Uterus (tissue), 3 donors: ENCODE measurements at regions not wholly inside any gene's neighbourhood (a gene's known extent, or its start where the extent isn't known, plus 50 kb on each side); places are given as distances from the start of the nearest gene placed in this dataset.

Experiments used
- DNase-seq, 2 donors: peaks; one replicate each; pipeline ENCODE4 v3.0.0-alpha.2; 2019 to 2020
- H3K27ac ChIP-seq, 2 donors: fragments of 200-600 bp; sonication (generic); 1 replicate in 1 of 2; 2 replicates in 1 of 2; pipeline ENCODE4 v1.5.1; 2016 to 2018
- H3K27me3 ChIP-seq, 2 donors: fragments of 200-600 bp; sonication (generic); one replicate each; pipeline ENCODE4 v1.5.1; 2018 to 2019; ENCODE audit warnings: control low read depth in 1 of 2
- H3K36me3 ChIP-seq, 2 donors: fragments of 200-600 bp; sonication (generic); one replicate each; pipeline ENCODE4 v1.5.1; 2019; ENCODE audit warnings: control low read depth in 1 of 2
- H3K4me1 ChIP-seq, 2 donors: fragments of 200-600 bp; sonication (generic); one replicate each; pipeline ENCODE4 v1.5.1; 2018 to 2019; ENCODE audit warnings: control low read depth in 1 of 2
- H3K4me3 ChIP-seq, 2 donors: fragments of 200-600 bp; sonication (generic); 1 replicate in 1 of 2; 2 replicates in 1 of 2; pipeline ENCODE4 v1.5.1; 2018 to 2019; ENCODE audit warnings: mild to moderate bottlenecking in 1 of 2
- H3K9me3 ChIP-seq, 2 donors: fragments of 200-600 bp; sonication (generic); one replicate each; pipeline ENCODE4 v1.5.1; 2019; ENCODE audit warnings: control low read depth in 1 of 2
- CTCF ChIP-seq, 4 experiments: fragments of 200-600 bp in 2 of 4; fragments of 450-650 bp in 2 of 4; sonication (generic) in 2 of 4; IDR thresholded peaks; one replicate each; pipeline ENCODE4 v1.5.1; 2016 to 2019; ENCODE audit warnings: antibody characterized with exemption in 4 of 4, mild to moderate bottlenecking in 2 of 4, moderate library complexity in 1 of 4
- POLR2A ChIP-seq, 2 donors: fragments of 450-650 bp; IDR thresholded peaks; one replicate each; pipeline ENCODE4 v1.6.1; 2016; ENCODE audit warnings: antibody characterized with exemption in 2 of 2, mild to moderate bottlenecking in 1 of 2, moderate library complexity in 1 of 2
- intact Hi-C: fragments of 100-400 bp; cut with DNase I; formaldehyde crosslinking; loops from one replicate; pipeline ENCODE4 v1.15.1; 2023; ENCODE audit warnings: low total_unique reads
- donor health status: DM: yes; HTN: yes; CAD: no.

GRCh38 chr15:91741986-91742385 is 111.5 kb upstream of the SLCO3A1 start:
- Histone ChIP-seq H3K27me3 (no peaks in the 10 kb centered on the region), H3K27ac (no peak overlapping the region), H3K4me1 (no peaks in the 10 kb centered on the region), H3K36me3 (no peaks in the 10 kb centered on the region), H3K4me3 (no peak overlapping the region), H3K9me3 (no peaks in the 10 kb centered on the region)
- intact Hi-C loops, result no loop called here
- DNase-seq, result no peak
- no peak for TF ChIP-seq CTCF (IDR thresholded peaks at IDR 0.05)
- TF ChIP-seq POLR2A (IDR thresholded peaks at IDR 0.05), result no peak

- no peaks in the 10 kb centered on the region for H3K27me3 ChIP-seq
- TF ChIP-seq POLR2A (IDR thresholded peaks at IDR 0.05), result no peak
- TF ChIP-seq CTCF (IDR thresholded peaks at IDR 0.05), result no peak
- no peak overlapping the region for H3K27ac ChIP-seq
- intact Hi-C loops, result no loop called here
- no peaks in the 10 kb centered on the region for H3K9me3 ChIP-seq
- no peaks in the 10 kb centered on the region for H3K4me1 ChIP-seq
- no peak for DNase-seq
- H3K36me3 ChIP-seq, result no peaks in the 10 kb centered on the region
- no peak overlapping the region for H3K4me3 ChIP-seq
These were observed 101.9 kb upstream of the SLCO3A1 start for GRCh38 chr15:91751611-91752010.

- no peaks in the 10 kb centered on the region for H3K4me1 ChIP-seq
- no peak for DNase-seq
- H3K36me3 ChIP-seq, result no peaks in the 10 kb centered on the region
- H3K27me3 ChIP-seq, result no peaks in the 10 kb centered on the region
- TF ChIP-seq CTCF (IDR thresholded peaks at IDR 0.05), result no peak
- no peak for TF ChIP-seq POLR2A (IDR thresholded peaks at IDR 0.05)
- intact Hi-C loops, result no loop called here
- no peaks in the 10 kb centered on the region for H3K9me3 ChIP-seq
- H3K4me3 ChIP-seq, result no peak overlapping the region
- no peak overlapping the region for H3K27ac ChIP-seq
These were observed 101.3 kb upstream of the SLCO3A1 start for GRCh38 chr15:91752081-91752785.

GRCh38 chr15:91759560-91759959 is 93.9 kb upstream of the SLCO3A1 start:
- Histone ChIP-seq H3K4me1 (no peaks in the 10 kb centered on the region), H3K27me3 (no peaks in the 10 kb centered on the region), H3K4me3 (no peak overlapping the region), H3K27ac (no peak overlapping the region), H3K9me3 (no peaks in the 10 kb centered on the region), H3K36me3 (no peaks in the 10 kb centered on the region)
- no peak for DNase-seq
- intact Hi-C loops, result no loop called here
- TF ChIP-seq POLR2A (IDR thresholded peaks at IDR 0.05) (no peak), CTCF (IDR thresholded peaks at IDR 0.05) (no peak)

GRCh38 chr15:91765660-91766059 is 87.8 kb upstream of the SLCO3A1 start:
- TF ChIP-seq CTCF (IDR thresholded peaks at IDR 0.05) (no peak), POLR2A (IDR thresholded peaks at IDR 0.05) (no peak)

More at GRCh38 chr15:91765660-91766059, 87.8 kb upstream of the SLCO3A1 start:
- H3K36me3 ChIP-seq, result no peaks in the 10 kb centered on the region
- intact Hi-C loops, result no loop called here
- no peak overlapping the region for H3K27ac ChIP-seq
- no peaks in the 10 kb centered on the region for H3K27me3 ChIP-seq
- no peak for DNase-seq
- no peaks in the 10 kb centered on the region for H3K9me3 ChIP-seq
- no peak overlapping the region for H3K4me3 ChIP-seq
- H3K4me1 ChIP-seq, result no peaks in the 10 kb centered on the region
